HepG2 (cell line): ENCODE measurements at regions not wholly inside any gene's neighbourhood (a gene's known extent, or its start where the extent isn't known, plus 50 kb on each side); places are given as distances from the start of the nearest gene placed in this dataset.

Experiments
- MED13 ChIP-seq: sonication (generic); formaldehyde crosslinking; IDR thresholded peaks from 2 replicates; pipeline ENCODE4 v1.5.0; 2020; ENCODE audit warnings: missing genetic modification reagents
- SMC3 ChIP-seq: IDR thresholded peaks from 2 replicates; pipeline ENCODE4 v1.6.1; 2011; ENCODE audit warnings: low read length, improper control_type of control experiment
- STAG1 ChIP-seq: sonication (generic); formaldehyde crosslinking; IDR thresholded peaks from 2 replicates; pipeline ENCODE4 v1.4.0; 2020; ENCODE audit warnings: missing genetic modification reagents
- ZNF225 ChIP-seq: sonication (generic); formaldehyde crosslinking; IDR thresholded peaks from 2 replicates; pipeline ENCODE4 v1.4.0; 2020; ENCODE audit warnings: mild to moderate bottlenecking, missing genetic modification reagents
- ZNF724P ChIP-seq: sonication (generic); formaldehyde crosslinking; IDR thresholded peaks from 2 replicates; pipeline ENCODE4 v1.8.0; 2022; ENCODE audit warnings: missing genetic modification reagents, borderline replicate concordance
- ZSCAN9 ChIP-seq: IDR thresholded peaks from 2 replicates; pipeline ENCODE4 v1.6.1; 2016; ENCODE audit warnings: borderline replicate concordance
- TF ChIP-seq, protein P1 (sequence below): sonication (generic); formaldehyde crosslinking; IDR thresholded peaks from 2 replicates; pipeline ENCODE4 v1.4.0; 2020; ENCODE audit warnings: missing genetic modification reagents, borderline replicate concordance
- TF ChIP-seq, protein P2 (sequence below): sonication (generic); formaldehyde crosslinking; IDR thresholded peaks from 2 replicates; pipeline ENCODE4 v1.9.0; 2021; ENCODE audit warnings: mild to moderate bottlenecking, missing genetic modification reagents
- TF ChIP-seq, protein P3 (sequence below): sonication (generic); formaldehyde crosslinking; IDR thresholded peaks from 2 replicates; pipeline ENCODE4 v1.4.0; 2020; ENCODE audit warnings: missing genetic modification reagents
- TF ChIP-seq, protein P4 (sequence below): sonication (generic); formaldehyde crosslinking; conservative IDR thresholded peaks from 2 replicates; pipeline ENCODE4 v1.4.0; 2020; ENCODE audit warnings: missing genetic modification reagents
- TF ChIP-seq, protein P5 (sequence below): sonication (generic); formaldehyde crosslinking; IDR thresholded peaks from 2 replicates; pipeline ENCODE4 v1.4.0; 2020; ENCODE audit warnings: missing genetic modification reagents, mild to moderate bottlenecking, borderline replicate concordance
- TF ChIP-seq, protein P6 (sequence below): sonication (generic); formaldehyde crosslinking; IDR thresholded peaks from 2 replicates; pipeline ENCODE4 v1.4.0; 2020; ENCODE audit warnings: missing genetic modification reagents

DNA sequence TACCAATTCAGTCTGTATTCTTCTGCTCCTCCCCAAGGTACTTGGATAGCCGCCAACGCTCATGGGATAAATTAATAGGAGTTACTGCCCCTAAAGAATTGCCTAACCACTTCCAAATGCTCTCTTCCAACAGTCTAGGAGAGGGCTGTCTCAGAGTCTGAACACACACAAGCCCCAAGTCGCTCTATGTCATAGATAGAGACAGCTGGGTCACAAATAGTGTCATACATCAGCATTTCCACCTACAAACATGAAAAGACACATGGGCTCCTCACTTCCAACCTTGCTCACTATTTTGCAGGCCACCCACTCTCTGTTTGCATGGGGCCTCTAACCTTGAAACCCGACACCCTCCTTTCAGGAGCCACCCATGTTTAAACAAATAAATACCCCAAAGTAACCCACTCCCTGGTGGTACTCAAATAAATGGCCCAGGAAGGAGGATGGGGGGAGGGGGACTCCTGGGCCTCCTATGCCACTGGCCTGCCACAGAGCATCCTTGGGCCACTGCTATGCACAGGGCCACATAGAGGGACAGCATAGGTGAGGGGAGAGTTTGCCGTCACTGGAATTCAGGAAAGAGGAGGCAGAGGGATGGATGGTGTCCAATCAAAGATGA lies 265.9 kb downstream of the SOX9 start (continued):
- TF ChIP-seq, protein P1, sequence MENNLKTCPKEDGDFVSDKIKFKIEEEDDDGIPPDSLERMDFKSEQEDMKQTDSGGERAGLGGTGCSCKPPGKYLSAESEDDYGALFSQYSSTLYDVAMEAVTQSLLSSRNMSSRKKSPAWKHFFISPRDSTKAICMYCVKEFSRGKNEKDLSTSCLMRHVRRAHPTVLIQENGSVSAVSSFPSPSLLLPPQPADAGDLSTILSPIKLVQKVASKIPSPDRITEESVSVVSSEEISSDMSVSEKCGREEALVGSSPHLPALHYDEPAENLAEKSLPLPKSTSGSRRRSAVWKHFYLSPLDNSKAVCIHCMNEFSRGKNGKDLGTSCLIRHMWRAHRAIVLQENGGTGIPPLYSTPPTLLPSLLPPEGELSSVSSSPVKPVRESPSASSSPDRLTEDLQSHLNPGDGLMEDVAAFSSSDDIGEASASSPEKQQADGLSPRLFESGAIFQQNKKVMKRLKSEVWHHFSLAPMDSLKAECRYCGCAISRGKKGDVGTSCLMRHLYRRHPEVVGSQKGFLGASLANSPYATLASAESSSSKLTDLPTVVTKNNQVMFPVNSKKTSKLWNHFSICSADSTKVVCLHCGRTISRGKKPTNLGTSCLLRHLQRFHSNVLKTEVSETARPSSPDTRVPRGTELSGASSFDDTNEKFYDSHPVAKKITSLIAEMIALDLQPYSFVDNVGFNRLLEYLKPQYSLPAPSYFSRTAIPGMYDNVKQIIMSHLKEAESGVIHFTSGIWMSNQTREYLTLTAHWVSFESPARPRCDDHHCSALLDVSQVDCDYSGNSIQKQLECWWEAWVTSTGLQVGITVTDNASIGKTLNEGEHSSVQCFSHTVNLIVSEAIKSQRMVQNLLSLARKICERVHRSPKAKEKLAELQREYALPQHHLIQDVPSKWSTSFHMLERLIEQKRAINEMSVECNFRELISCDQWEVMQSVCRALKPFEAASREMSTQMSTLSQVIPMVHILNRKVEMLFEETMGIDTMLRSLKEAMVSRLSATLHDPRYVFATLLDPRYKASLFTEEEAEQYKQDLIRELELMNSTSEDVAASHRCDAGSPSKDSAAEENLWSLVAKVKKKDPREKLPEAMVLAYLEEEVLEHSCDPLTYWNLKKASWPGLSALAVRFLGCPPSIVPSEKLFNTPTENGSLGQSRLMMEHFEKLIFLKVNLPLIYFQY (CRISPR knock-in tag) = peak; percentile 71; the same call in 1 of the 2 replicates
- TF ChIP-seq ZNF225 (0 out of 2 replicates have a peak, but pooled peaks have one; percentile 57), MED13 (CRISPR knock-in tag) (peak; percentile 74; the same call in 1 of the 2 replicates), STAG1 (CRISPR knock-in tag) (peak; percentile 28), ZNF724P (CRISPR knock-in tag) (0 out of 2 replicates have a peak, but pooled peaks have one; percentile 47), ZSCAN9 (CRISPR knock-in tag) (peak; percentile 78), SMC3 (no peak; the same call in 1 of the 2 replicates)
- TF ChIP-seq, protein P2, sequence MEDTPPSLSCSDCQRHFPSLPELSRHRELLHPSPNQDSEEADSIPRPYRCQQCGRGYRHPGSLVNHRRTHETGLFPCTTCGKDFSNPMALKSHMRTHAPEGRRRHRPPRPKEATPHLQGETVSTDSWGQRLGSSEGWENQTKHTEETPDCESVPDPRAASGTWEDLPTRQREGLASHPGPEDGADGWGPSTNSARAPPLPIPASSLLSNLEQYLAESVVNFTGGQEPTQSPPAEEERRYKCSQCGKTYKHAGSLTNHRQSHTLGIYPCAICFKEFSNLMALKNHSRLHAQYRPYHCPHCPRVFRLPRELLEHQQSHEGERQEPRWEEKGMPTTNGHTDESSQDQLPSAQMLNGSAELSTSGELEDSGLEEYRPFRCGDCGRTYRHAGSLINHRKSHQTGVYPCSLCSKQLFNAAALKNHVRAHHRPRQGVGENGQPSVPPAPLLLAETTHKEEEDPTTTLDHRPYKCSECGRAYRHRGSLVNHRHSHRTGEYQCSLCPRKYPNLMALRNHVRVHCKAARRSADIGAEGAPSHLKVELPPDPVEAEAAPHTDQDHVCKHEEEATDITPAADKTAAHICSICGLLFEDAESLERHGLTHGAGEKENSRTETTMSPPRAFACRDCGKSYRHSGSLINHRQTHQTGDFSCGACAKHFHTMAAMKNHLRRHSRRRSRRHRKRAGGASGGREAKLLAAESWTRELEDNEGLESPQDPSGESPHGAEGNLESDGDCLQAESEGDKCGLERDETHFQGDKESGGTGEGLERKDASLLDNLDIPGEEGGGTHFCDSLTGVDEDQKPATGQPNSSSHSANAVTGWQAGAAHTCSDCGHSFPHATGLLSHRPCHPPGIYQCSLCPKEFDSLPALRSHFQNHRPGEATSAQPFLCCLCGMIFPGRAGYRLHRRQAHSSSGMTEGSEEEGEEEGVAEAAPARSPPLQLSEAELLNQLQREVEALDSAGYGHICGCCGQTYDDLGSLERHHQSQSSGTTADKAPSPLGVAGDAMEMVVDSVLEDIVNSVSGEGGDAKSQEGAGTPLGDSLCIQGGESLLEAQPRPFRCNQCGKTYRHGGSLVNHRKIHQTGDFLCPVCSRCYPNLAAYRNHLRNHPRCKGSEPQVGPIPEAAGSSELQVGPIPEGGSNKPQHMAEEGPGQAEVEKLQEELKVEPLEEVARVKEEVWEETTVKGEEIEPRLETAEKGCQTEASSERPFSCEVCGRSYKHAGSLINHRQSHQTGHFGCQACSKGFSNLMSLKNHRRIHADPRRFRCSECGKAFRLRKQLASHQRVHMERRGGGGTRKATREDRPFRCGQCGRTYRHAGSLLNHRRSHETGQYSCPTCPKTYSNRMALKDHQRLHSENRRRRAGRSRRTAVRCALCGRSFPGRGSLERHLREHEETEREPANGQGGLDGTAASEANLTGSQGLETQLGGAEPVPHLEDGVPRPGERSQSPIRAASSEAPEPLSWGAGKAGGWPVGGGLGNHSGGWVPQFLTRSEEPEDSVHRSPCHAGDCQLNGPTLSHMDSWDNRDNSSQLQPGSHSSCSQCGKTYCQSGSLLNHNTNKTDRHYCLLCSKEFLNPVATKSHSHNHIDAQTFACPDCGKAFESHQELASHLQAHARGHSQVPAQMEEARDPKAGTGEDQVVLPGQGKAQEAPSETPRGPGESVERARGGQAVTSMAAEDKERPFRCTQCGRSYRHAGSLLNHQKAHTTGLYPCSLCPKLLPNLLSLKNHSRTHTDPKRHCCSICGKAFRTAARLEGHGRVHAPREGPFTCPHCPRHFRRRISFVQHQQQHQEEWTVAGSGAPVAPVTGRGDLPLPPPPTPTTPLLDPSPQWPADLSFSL (CRISPR knock-in tag) = no peak
- TF ChIP-seq, protein P3, sequence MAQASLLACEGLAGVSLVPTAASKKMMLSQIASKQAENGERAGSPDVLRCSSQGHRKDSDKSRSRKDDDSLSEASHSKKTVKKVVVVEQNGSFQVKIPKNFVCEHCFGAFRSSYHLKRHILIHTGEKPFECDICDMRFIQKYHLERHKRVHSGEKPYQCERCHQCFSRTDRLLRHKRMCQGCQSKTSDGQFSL (CRISPR knock-in tag) = no peak
- TF ChIP-seq, protein P4, sequence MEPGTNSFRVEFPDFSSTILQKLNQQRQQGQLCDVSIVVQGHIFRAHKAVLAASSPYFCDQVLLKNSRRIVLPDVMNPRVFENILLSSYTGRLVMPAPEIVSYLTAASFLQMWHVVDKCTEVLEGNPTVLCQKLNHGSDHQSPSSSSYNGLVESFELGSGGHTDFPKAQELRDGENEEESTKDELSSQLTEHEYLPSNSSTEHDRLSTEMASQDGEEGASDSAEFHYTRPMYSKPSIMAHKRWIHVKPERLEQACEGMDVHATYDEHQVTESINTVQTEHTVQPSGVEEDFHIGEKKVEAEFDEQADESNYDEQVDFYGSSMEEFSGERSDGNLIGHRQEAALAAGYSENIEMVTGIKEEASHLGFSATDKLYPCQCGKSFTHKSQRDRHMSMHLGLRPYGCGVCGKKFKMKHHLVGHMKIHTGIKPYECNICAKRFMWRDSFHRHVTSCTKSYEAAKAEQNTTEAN = peak; percentile 94
- TF ChIP-seq, protein P5, sequence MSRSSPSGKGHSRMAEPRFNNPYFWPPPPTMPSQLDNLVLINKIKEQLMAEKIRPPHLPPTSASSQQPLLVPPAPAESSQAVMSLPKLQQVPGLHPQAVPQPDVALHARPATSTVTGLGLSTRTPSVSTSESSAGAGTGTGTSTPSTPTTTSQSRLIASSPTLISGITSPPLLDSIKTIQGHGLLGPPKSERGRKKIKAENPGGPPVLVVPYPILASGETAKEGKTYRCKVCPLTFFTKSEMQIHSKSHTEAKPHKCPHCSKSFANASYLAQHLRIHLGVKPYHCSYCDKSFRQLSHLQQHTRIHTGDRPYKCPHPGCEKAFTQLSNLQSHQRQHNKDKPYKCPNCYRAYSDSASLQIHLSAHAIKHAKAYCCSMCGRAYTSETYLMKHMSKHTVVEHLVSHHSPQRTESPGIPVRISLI = no peak
- TF ChIP-seq, protein P6, sequence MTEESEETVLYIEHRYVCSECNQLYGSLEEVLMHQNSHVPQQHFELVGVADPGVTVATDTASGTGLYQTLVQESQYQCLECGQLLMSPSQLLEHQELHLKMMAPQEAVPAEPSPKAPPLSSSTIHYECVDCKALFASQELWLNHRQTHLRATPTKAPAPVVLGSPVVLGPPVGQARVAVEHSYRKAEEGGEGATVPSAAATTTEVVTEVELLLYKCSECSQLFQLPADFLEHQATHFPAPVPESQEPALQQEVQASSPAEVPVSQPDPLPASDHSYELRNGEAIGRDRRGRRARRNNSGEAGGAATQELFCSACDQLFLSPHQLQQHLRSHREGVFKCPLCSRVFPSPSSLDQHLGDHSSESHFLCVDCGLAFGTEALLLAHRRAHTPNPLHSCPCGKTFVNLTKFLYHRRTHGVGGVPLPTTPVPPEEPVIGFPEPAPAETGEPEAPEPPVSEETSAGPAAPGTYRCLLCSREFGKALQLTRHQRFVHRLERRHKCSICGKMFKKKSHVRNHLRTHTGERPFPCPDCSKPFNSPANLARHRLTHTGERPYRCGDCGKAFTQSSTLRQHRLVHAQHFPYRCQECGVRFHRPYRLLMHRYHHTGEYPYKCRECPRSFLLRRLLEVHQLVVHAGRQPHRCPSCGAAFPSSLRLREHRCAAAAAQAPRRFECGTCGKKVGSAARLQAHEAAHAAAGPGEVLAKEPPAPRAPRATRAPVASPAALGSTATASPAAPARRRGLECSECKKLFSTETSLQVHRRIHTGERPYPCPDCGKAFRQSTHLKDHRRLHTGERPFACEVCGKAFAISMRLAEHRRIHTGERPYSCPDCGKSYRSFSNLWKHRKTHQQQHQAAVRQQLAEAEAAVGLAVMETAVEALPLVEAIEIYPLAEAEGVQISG (CRISPR knock-in tag) = peak; percentile 38; the same call in 1 of the 2 replicates
